ENCODE measurements at regions not wholly inside any gene's neighbourhood (a gene's known extent, or its start where the extent isn't known, plus 50 kb on each side); places are given as distances from the start of the nearest gene placed in this dataset.
A peak's percentile ranks its signal among the peaks of the same experiment; 100 is the strongest.

DNA sequence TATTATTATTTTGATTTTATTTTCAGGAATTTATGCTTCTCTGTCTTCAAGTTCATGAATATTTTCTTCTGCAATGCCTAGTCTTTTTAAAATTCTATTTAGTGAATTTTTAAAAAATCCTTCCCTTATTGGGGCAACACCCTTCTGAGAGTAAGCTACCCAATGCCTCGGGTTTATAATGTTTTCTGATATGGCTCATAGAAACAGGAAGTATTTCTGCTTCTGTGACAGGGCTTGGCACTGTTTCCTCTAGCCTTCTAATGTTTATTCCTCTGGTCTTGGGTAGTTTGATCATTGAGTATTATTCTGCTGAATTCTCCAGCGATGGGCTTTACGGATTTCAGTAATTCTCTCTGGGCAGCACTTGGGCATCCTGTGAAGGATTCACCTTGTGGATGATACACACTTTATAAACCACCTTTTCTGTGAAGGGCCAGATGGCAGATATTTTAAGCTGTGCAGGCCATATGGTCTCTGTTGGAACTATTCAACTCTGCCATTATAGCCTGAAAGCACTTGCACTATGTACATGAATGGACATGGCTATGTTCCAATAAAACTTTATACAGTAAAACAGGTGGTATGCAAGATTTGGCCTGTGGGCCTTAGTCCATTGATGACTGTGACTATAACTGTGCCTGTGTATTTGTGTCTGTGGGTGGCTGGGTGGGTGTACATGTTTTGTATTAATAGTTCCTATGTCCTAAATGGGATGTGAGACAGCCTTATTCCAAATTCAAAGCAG lies 95.9 kb upstream of the FAT1 start:
- peak in 1 of 3 donors; percentile 40 for DNase-seq
- intact Hi-C loops (cut with DNase I, micrococcal nuclease) = no loop called here

DNA sequence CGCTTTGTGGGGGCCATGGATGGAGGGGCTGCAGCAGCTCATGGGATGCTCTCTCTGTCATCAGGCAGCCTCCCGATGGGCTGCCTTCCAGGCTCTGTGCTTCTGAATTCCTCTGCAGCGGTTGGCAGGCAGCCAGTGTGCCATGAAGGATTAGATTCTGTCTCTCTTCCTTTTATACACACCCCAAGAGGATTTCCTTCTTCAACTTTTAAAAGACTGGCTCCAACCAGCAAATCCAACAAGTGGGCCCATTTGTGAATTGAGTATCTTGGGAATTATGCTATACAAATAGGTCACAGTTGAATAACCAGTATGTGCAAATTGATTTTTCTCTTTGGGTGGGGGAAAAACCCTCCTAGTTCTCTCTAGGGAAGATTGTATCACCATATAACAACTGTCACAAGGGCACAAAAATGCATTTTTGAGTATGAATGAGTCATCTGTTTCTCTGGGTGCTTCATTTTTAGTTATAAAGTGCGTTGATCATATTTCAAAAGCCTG lies 96.8 kb upstream of the FAT1 start:
- no peaks in the 10 kb centered on the region for H3K36me3 ChIP-seq (ENCODE audit: low read depth)
- DNase-seq (peak; percentile 77 to 79 (median 77)), ATAC-seq (peak; percentile 74)
- H3K4me3 ChIP-seq = no peak overlapping the region
- peaks cover 23% of the 10 kb centered on the region for H3K4me1 ChIP-seq (ENCODE audit: low read depth)
- H3K9me3 ChIP-seq = no peaks in the 10 kb centered on the region
- TF ChIP-seq, protein P1, sequence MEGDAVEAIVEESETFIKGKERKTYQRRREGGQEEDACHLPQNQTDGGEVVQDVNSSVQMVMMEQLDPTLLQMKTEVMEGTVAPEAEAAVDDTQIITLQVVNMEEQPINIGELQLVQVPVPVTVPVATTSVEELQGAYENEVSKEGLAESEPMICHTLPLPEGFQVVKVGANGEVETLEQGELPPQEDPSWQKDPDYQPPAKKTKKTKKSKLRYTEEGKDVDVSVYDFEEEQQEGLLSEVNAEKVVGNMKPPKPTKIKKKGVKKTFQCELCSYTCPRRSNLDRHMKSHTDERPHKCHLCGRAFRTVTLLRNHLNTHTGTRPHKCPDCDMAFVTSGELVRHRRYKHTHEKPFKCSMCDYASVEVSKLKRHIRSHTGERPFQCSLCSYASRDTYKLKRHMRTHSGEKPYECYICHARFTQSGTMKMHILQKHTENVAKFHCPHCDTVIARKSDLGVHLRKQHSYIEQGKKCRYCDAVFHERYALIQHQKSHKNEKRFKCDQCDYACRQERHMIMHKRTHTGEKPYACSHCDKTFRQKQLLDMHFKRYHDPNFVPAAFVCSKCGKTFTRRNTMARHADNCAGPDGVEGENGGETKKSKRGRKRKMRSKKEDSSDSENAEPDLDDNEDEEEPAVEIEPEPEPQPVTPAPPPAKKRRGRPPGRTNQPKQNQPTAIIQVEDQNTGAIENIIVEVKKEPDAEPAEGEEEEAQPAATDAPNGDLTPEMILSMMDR (IDR thresholded peaks at IDR 0.05) = no peak
- intact Hi-C loops (cut with DNase I, micrococcal nuclease) = no loop called here

More for the DNA sequence above, 95.9 kb upstream of the FAT1 start:
- TF ChIP-seq, protein P1 (IDR thresholded peaks at IDR 0.05) = no peak
- H3K36me3 ChIP-seq (ENCODE audit: low read depth) = no peaks in the 10 kb centered on the region
- H3K4me1 ChIP-seq (ENCODE audit: low read depth) = peaks cover 21% of the 10 kb centered on the region
- H3K4me3 ChIP-seq = no peak overlapping the region
- peak; percentile 85 for ATAC-seq
- no peaks in the 10 kb centered on the region for H3K9me3 ChIP-seq

DNA sequence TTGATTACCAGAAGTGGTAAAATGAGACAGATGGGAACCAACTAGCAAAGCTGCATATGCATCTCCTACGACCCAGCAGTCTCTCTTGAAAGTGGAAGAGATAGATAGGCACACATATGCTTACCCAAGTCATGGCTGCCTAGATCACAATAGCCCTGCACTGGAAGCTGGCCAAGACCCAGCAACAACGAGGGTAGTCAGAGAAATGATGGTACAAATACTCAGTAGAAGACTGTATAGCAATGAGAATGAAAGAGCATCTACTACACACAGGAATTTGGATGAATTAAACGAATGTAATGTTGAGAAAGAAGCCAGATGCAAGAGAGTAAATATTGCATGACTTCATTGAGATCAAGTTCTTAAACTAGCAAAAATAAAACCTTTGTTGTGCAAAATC lies 100.3 kb upstream of the FAT1 start:
- Histone ChIP-seq H3K4me3 (no peak overlapping the region), H3K4me1 (ENCODE audit: low read depth) (peaks cover 25% of the 10 kb centered on the region), H3K9me3 (no peaks in the 10 kb centered on the region), H3K36me3 (ENCODE audit: low read depth) (no peaks in the 10 kb centered on the region)
- intact Hi-C loops (cut with DNase I, micrococcal nuclease) = no loop called here
- DNase-seq (no peak), ATAC-seq (no peak)
- TF ChIP-seq, protein P1 (IDR thresholded peaks at IDR 0.05) = no peak

DNA sequence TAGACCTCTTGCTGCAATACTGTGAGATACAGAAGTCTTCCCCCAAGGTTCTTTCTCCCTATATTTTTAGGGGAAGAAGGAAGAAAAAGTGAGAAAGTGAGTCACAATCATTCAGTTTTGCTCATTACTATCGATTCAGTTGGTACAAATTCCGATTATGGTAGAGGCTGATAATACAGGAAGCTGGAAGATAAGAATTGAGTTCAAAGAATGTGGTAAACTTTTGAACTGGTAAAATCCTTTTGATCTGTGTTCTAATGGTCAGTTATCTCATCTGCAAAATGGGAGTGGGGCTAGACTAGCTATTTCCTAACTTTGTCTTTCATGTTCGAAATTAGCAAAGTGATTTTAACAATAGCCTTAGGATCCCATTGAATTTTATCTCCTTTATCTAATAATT lies 101.4 kb upstream of the FAT1 start:
- ATAC-seq (no peak), DNase-seq (no peak)
- H3K9me3 ChIP-seq = no peaks in the 10 kb centered on the region
- TF ChIP-seq, protein P1 (IDR thresholded peaks at IDR 0.05) = no peak
- H3K4me1 ChIP-seq (ENCODE audit: low read depth) = peaks cover 18% of the 10 kb centered on the region
- H3K36me3 ChIP-seq (ENCODE audit: low read depth) = no peaks in the 10 kb centered on the region
- no peak overlapping the region for H3K4me3 ChIP-seq
- intact Hi-C loops (cut with DNase I, micrococcal nuclease) = no loop called here

DNA sequence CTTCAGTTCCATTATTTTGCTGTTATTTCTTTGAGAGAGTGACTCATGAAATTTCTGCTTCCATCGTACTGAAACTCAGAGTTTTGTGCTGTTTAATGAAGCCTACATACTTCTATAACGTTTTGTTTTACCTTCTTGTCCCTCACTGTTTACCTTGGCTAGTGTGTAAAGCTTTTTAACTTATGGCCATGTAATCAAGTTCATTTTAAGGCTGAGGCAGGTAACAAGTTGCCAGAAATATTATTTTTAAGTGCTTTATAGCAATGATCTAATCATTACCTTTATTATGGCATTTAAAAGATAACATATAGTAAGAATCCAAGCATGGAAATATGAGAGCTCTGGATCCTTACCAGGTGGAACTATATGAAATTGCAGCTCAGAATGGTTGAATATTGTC lies 102.3 kb upstream of the FAT1 start:
- H3K4me1 ChIP-seq (ENCODE audit: low read depth) = peaks cover 10% of the 10 kb centered on the region
- ATAC-seq (no peak), DNase-seq (no peak)
- no peaks in the 10 kb centered on the region for H3K9me3 ChIP-seq
- no peak overlapping the region for H3K4me3 ChIP-seq
- TF ChIP-seq, protein P1 (IDR thresholded peaks at IDR 0.05) = no peak
- intact Hi-C loops (cut with DNase I, micrococcal nuclease) = no loop called here
- no peaks in the 10 kb centered on the region for H3K36me3 ChIP-seq (ENCODE audit: low read depth)
